ENCODE measurements at regions not wholly inside any gene's neighbourhood (a gene's known extent, or its start where the extent isn't known, plus 50 kb on each side); places are given as distances from the start of the nearest gene placed in this dataset.

- no peak for DNase-seq (ENCODE audit: low read depth in 2 of 2)
These were observed 515.1 kb downstream of the TBC1D22A start for GRCh38 chr22:47277531-47277930.

- DNase-seq (ENCODE audit: low read depth in 2 of 2), result no peak
These were observed 514.5 kb downstream of the TBC1D22A start for GRCh38 chr22:47276991-47277390.

- no peak for DNase-seq (ENCODE audit: low read depth in 2 of 2)
These were observed 514.0 kb downstream of the TBC1D22A start for GRCh38 chr22:47276450-47276820.

GRCh38 chr22:47275605-47276449, 513.4 kb downstream of the TBC1D22A start:
- DNase-seq (ENCODE audit: low read depth in 2 of 2), result no peak

GRCh38 chr22:47274196-47274595, 511.7 kb downstream of the TBC1D22A start:
- DNase-seq (ENCODE audit: low read depth in 2 of 2), result no peak

- no peak for DNase-seq (ENCODE audit: low read depth in 2 of 2)
These were observed 508.1 kb downstream of the TBC1D22A start for GRCh38 chr22:47270463-47271135.

GRCh38 chr22:47269516-47270088, 507.2 kb downstream of the TBC1D22A start:
- no peak for DNase-seq (ENCODE audit: low read depth in 2 of 2)

GRCh38 chr22:47267513-47268282, 505.2 kb downstream of the TBC1D22A start:
- DNase-seq (ENCODE audit: low read depth in 2 of 2), result no peak

GRCh38 chr22:47266329-47266728, 503.9 kb downstream of the TBC1D22A start:
- no peak for DNase-seq (ENCODE audit: low read depth in 2 of 2)

- no peak for DNase-seq (ENCODE audit: low read depth in 2 of 2)
These were observed 498.1 kb downstream of the TBC1D22A start for GRCh38 chr22:47260551-47260950.

GRCh38 chr22:47259990-47260389, 497.5 kb downstream of the TBC1D22A start:
- DNase-seq (ENCODE audit: low read depth in 2 of 2), result no peak

GRCh38 chr22:47259049-47259448, 496.6 kb downstream of the TBC1D22A start:
- DNase-seq (ENCODE audit: low read depth in 2 of 2), result no peak

- DNase-seq (ENCODE audit: low read depth in 2 of 2), result no peak
These were observed 495.5 kb downstream of the TBC1D22A start for GRCh38 chr22:47257976-47258375.

GRCh38 chr22:47257566-47257965, 495.1 kb downstream of the TBC1D22A start:
- DNase-seq (ENCODE audit: low read depth in 2 of 2), result no peak

- DNase-seq (ENCODE audit: low read depth in 2 of 2), result no peak
These were observed 489.5 kb downstream of the TBC1D22A start for GRCh38 chr22:47251911-47252310.

- DNase-seq (ENCODE audit: low read depth in 2 of 2), result no peak
These were observed 488.7 kb downstream of the TBC1D22A start for GRCh38 chr22:47250995-47251765.

- no peak for DNase-seq (ENCODE audit: low read depth in 2 of 2)
These were observed 487.0 kb downstream of the TBC1D22A start for GRCh38 chr22:47249370-47249928.

- no peak for DNase-seq (ENCODE audit: low read depth in 2 of 2)
These were observed 486.5 kb downstream of the TBC1D22A start for GRCh38 chr22:47248925-47249324.

GRCh38 chr22:47247579-47248240, 485.3 kb downstream of the TBC1D22A start:
- DNase-seq (ENCODE audit: low read depth in 2 of 2), result no peak

GRCh38 chr22:47245786-47246185, 483.3 kb downstream of the TBC1D22A start:
- no peak for DNase-seq (ENCODE audit: low read depth in 2 of 2)
